HG02588 (cell line): ENCODE measurements at regions not wholly inside any gene's neighbourhood (a gene's known extent, or its start where the extent isn't known, plus 50 kb on each side); places are given as distances from the start of the nearest gene placed in this dataset.
"Not testable (repeated sequence)": the region's sequence is repeated elsewhere in the genome, so short reads cannot be mapped to it uniquely, and the experiment has no call there.

Experiments used
- ATAC-seq: cut with Tn5 transposase; IDR thresholded peaks from one replicate; pipeline ENCODE4 v1.9.1; 2021; ENCODE audit warnings: mild to moderate bottlenecking, moderate library complexity; ENCODE audit not compliant: unreplicated experiment

- ATAC-seq: not testable (repeated sequence)
These were observed 203.2 kb downstream of the NPIPB11 start for GRCh38 chr16:29203046-29203932.

DNA sequence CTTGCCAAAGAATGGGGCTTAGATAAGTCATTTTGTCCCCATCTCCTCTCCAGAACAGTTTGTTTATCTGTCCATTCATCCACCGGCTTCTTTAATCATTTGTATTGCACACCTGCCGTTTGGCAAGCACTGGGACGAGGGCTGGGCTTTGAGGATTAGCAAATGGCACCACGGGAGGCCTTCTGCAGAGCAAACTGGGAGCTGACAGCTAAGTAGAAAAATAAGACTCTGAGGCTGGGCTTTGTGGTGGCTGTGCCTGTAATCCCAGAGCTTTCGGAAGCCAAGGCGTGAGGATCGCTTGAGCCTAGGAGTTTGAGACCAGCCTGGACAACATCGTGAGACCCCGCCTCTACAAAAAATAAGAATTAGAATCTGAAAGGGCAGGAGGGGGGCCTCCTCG, 203.9 kb downstream of the NPIPB11 start:
- not testable (repeated sequence) for ATAC-seq

GRCh38 chr16:29202025-29202632, 204.4 kb downstream of the NPIPB11 start:
- ATAC-seq: not testable (repeated sequence)

DNA sequence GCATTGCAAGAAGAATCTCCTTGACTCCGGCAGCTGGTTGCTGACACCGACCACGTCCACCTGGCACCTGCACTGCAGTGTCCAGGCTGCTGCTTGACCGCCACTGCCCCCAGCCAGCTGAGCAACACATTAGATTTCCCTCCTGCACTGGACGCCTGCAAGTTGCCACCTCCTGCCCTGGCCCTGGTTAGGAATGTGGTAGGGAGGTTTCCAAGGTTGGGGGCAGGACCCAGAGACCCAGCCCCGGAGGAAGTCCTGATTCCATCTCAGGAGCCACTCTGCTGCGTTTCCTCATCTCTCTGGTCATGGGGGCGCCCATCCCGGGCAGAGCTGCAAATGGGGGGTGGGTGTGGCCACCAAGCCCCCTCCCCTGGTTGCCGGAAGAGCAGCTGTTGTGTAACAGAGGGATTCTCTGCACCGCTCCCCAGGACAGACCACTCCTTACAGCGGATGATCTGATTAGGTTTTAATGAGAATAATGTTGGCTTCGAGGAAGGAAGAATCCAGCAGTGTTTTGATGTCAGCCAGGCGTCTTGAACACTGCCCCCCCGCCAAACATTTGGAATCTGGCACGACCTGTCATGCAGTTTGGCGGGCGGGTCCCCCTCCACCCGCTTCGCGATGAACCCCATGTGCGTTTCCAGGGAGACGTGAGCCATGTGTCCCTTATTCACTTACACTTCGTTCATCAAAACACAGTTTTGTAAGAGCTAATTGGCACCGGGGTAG, 205.1 kb downstream of the NPIPB11 start:
- not testable (repeated sequence) for ATAC-seq

DNA sequence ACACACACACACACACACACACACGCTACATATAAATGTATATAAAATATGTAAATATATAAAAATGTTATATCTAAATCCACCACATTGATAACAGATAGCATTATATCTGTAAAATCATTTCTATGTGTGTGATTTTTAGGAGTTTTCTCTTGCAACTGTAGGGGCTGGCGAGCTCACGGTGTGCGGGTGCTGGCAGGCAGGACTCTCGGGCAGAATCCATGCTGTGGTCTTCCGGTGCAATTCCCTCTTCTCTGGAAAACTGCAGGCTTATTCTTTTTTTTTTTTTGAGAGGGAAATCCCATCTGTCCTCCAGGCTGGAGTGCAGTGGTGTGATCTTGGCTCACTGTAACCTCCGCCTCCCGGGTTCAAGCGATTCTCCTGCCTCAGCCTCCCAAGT, 205.8 kb downstream of the NPIPB11 start:
- ATAC-seq: not testable (repeated sequence)

GRCh38 chr16:29200135-29200601, 206.3 kb downstream of the NPIPB11 start:
- not testable (repeated sequence) for ATAC-seq

DNA sequence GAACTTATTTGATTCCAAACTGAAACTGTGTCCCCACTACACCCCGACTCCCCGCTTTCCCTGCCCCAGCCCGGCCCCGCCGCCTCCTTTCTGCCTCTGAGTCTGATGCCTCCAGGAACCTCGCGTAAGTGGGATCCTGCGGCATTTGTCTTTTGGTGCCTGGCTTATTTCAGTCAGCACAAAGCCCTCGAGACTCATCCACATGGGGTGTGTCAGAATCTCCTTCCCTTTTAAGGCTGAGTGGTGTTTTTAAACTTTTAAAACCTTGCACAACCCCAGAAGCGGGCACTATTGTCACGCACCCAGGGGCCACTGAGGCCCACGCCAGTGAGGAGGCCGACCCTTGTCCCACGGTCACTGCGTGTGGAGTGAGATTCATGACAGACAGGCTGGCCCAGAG, 206.9 kb downstream of the NPIPB11 start:
- ATAC-seq: not testable (repeated sequence)

DNA sequence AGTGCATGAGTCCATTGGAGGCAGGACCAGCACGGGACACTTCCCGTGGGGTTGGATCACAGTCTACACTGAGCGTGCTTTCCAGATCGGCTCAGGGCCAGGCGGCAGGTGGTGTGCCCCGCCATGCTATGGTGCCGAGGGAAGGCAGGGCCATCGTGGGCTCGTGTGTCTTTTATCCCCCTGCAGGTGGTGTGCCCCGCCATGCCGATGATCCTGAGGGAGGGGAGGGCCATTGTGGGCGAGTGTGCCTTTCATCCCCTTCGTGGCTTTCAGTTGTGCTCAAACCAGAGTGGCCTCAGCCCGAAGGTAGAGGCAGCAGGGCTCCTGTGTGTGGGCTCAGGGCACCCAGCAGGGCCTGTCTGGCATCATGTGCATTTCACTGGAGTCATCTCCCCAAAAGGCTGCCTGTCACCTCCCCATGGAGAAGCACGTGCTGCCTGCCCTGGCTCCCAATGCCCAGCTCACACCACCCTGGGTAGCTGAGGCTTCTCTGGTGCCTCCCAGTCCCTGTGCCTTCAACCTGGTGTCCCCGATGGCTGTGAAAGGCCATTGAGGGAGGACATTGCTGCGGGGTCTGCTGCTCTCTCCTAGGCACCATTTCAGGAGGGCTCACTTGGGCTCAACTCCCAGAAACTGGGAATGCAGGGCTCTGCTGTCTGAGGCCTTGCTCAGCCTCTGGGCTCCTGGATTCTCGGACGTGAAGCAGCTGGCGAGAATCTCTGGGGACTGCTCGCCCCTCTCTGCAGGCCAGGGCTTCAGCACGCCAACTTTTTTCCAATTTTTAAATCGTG, 207.6 kb downstream of the NPIPB11 start:
- no peak for ATAC-seq

DNA sequence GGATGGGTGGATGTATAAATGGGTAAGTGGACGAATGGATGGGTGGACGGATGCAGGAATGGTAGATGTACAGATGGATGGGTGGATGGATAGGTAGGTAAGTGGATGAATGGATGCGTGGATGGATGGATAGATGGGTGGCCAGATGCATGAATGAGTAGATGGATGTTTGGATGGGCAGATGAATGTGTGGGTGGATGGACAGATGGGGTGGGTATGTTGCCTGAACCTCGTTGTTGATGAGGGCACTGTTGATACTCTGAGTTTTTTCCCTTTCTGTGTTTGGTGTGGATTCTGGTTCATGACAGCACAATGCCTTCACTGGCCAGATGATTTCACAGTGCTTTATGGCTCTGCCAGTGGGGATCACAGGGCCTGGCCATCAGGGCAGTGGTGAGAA, 208.3 kb downstream of the NPIPB11 start:
- no peak for ATAC-seq

- not testable (repeated sequence) for ATAC-seq
These were observed 208.9 kb downstream of the NPIPB11 start for GRCh38 chr16:29197494-29198100.

DNA sequence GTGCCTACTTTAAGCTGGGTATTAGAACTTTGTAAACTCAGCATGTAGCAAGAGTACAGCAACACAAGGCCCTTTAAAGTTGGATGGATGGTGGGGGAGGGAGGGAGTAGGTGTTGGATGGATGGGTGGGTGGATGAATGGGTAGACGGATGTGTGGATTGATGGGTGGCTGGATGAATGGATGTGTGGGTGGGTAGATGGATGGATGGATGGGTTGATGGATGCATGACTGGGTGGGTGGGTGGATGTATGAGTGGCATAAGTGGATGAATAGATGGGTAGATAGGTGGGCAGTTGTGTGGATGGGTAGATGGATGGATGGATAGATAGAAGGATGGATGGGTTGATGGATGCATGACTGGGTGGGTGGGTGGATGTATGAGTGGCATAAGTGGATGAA, 209.8 kb downstream of the NPIPB11 start:
- not testable (repeated sequence) for ATAC-seq

DNA sequence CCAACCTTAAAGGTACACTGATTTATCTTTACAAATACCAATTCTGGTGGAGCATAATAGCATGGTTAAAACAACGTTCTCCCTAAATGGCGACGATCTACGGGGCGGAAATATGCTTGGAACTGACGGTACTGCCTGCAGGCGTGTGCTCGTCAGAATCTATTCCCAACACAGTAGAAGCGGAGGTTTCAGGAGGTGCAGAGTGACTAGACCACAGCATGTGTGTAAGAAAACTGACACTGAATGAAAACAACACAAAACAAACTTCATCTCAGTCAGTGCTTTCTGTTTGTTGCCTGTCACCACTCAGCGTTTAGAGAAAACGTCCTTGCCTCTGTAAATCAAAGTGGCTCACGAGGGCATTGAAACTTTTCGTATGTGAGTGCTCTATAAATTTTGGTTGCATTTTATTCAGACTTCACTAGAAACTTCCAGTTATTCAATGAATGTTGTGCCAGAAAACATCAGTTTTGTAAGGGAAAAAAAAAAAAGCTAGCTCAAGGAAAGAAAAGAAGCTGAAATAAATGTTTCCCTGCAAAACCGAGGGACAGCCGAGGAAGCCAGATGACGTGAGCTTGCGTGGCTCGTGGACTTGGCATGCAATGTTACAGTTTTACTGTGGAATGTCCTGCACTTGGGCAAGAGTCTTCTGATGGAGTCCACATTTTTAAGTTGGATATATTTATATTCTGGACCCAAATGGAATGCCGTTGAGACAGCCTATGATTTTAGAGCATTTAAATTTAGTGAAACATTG, 210.4 kb downstream of the LAT start:
- not testable (repeated sequence) for ATAC-seq

DNA sequence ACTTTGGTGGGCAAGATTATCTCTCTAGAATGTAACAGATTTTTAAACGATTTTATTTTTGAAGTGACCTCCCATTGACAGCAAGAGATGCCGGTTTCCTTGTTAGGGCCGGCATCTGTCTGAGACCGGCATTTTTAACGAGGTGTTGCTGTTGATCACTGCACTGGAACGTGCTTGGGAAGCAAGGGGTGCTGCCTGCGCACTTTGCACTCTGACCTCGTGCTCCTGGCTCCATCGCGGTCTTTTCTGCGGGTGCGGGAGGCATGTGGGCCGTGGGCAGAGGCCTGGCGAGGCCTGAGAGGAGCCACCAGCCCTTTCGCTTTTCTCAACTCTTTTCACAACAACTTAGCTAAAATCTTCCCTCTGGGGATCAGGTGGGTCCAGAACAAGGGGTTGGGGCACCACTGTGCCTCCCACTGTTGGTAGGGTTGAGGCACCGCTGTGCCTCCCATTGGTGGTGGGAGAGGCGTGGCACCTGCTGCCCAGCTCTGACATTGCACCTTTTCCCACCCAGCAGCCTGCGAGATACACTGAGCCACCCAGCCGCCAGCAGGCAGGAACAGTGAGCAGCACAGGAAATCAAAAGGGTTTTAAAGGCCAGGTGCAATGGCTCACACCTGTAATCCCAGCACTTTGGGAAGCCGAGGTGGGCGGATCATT, 209.5 kb downstream of the LAT start:
- ATAC-seq: not testable (repeated sequence)

- not testable (repeated sequence) for ATAC-seq
These were observed 208.8 kb downstream of the LAT start for GRCh38 chr16:29193634-29194033.

- ATAC-seq: not testable (repeated sequence)
These were observed 208.4 kb downstream of the LAT start for GRCh38 chr16:29193248-29193574.

DNA sequence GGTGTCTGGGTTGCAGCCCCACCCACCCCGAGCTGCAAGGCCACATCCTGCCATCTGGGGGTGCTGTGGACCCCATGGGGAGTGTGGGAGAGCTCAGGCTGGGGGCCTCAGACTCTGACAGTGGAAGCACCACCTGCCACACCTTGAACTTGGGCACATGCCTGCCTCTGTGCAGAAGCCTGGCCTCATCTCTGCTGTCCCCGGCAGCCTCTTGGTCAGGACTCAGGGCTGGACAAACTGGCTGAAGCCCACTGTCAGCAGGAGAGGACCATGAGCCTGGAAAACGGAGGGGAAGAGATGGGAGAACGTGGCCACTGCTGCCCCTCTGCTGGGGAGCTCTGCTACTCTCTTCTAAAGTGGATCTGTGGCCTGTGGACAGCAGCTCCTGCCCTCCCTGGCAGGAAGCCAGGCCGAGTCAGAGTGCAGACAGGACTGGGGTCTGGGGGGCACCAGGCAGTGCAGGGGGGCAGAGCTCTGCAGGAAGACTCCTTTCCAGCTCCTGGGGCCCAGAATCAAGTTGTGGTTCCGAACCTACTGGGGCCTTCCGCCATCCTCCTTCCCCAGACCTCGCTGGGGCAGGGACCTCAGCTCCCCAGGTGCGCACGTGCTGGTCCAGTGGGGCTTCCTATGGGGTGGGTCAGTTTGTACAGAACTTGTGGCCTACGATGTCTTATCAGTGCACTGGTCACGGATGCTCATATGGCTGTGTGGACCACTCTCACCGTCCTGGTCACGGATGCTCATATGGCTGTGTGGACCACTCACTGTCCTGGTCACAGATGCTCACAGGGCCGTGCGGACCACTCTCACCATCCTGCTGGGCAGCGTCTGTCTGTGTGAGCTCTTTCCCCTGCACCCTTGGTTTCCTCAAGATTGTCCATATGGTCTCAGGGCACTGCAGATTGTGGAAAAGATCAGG, 207.7 kb downstream of the LAT start:
- no peak for ATAC-seq

GRCh38 chr16:29191636-29192180, 206.9 kb downstream of the LAT start:
- ATAC-seq: not testable (repeated sequence)
